ENCODE measurements at regions not wholly inside any gene's neighbourhood (a gene's known extent, or its start where the extent isn't known, plus 50 kb on each side); places are given as distances from the start of the nearest gene placed in this dataset.
"Not testable (repeated sequence)": the region's sequence is repeated elsewhere in the genome, so short reads cannot be mapped to it uniquely, and the experiment has no call there.

DNA sequence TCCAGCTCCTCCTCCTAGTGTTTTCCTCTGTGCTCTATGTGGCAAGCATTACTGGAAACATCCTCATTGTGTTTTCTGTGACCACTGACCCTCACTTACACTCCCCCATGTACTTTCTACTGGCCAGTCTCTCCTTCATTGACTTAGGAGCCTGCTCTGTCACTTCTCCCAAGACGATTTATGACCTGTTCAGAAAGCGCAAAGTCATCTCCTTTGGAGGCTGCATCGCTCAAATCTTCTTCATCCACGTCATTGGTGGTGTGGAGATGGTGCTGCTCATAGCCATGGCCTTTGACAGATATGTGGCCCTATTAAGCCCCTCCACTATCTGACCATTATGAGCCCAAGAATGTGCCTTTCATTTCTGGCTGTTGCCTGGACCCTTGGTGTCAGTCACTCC is 64.0 kb downstream of the OR4F15 start:
- not testable (repeated sequence) for H3K27me3 ChIP-seq (ENCODE audit: control insufficient read depth in 3 of 3, insufficient read depth in 3 of 3, low read length in 3 of 3); H3K27ac ChIP-seq (ENCODE audit: low read depth, low read length); H3K36me3 ChIP-seq (ENCODE audit: control insufficient read depth in 3 of 3, insufficient read depth in 3 of 3, low read length in 3 of 3); H3K9me3 ChIP-seq (ENCODE audit: control insufficient read depth in 3 of 3, low read length in 3 of 3); H3K4me1 ChIP-seq (ENCODE audit: control insufficient read depth in 3 of 3, insufficient read depth in 3 of 3, low read length in 3 of 3); H3K4me3 ChIP-seq (ENCODE audit: low read length in 3 of 3); H3K9ac ChIP-seq (ENCODE audit: low read depth in 1 of 3, low read length in 3 of 3)

DNA sequence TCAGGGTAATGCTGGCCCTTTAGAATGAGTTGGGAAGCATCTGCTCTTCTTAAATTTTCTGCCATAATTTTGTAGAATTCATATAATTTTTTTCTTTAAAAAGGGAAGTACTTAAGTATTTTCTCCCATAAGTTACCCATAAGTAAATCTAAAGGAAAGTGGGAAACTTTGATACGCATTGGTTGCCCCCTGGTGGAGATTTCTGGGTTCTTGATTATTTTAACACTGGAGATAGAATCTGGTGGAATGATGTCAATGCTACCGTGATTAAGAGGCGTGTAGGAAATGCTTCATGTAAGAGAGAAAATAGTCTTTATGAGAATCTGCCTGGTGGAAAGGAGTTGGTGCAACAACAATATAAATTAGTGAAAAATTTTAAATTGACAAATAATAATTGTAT is 65.6 kb downstream of the OR4F15 start:
- not testable (repeated sequence) for H3K27me3 ChIP-seq (ENCODE audit: control insufficient read depth in 3 of 3, insufficient read depth in 3 of 3, low read length in 3 of 3); H3K27ac ChIP-seq (ENCODE audit: low read depth, low read length); H3K4me1 ChIP-seq (ENCODE audit: control insufficient read depth in 3 of 3, insufficient read depth in 3 of 3, low read length in 3 of 3); H3K9ac ChIP-seq (ENCODE audit: low read depth in 1 of 3, low read length in 3 of 3); H3K4me3 ChIP-seq (ENCODE audit: low read length in 3 of 3); H3K36me3 ChIP-seq (ENCODE audit: control insufficient read depth in 3 of 3, insufficient read depth in 3 of 3, low read length in 3 of 3); H3K9me3 ChIP-seq (ENCODE audit: control insufficient read depth in 3 of 3, low read length in 3 of 3)

DNA sequence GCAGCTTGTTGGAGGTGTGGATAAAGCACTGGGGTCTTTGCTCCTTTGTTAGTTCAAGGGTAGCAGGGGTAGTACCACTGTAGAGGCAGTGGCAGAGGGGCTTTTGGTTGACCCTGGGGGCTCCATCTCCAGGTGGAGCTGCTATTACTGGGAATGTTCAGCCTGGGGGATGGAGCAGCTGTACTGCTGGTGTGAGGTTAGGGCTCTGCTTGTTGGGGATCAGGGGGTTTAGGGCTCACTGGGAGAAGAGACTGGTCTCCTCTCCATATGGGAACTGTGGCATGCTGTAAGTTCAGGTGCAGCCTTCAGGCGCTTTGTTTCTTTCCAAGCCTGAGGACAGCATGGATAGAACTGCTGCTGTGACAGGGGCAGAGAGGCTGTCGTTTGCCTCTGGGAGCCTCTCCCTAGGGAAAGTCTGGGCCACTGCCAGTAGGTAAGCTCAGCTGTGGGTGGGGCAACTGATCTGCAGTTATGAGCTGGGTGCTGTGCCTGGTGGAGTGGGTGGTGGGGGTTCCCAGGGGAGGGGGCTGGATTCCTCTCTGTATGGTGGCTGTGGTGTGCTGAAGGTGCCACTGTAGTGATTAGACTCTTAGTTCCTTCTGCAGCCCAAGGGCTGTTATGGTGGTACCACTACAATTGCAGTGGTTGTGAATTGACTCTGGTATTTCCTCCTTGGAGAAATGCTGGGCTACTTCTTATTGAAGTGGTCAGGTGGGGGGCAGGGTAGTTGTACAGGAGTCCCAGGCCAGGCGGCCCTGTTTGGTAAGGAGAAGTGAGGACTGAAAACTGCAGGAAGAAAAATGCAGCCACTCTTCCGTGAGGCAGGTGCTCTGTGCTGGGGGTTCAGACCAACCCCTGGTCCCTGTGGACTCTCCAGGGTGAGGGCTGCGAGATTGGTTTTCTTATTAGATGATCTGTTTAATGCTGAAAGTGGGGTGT is 100.6 kb downstream of the OR4F15 start:
- H3K27me3 ChIP-seq (ENCODE audit: control insufficient read depth in 3 of 3, insufficient read depth in 3 of 3, low read length in 3 of 3); H3K4me3 ChIP-seq (ENCODE audit: low read length in 3 of 3); H3K9ac ChIP-seq (ENCODE audit: low read depth in 1 of 3, low read length in 3 of 3); H3K9me3 ChIP-seq (ENCODE audit: control insufficient read depth in 3 of 3, low read length in 3 of 3); H3K27ac ChIP-seq (ENCODE audit: low read depth, low read length); H3K36me3 ChIP-seq (ENCODE audit: control insufficient read depth in 3 of 3, insufficient read depth in 3 of 3, low read length in 3 of 3); H3K4me1 ChIP-seq (ENCODE audit: control insufficient read depth in 3 of 3, insufficient read depth in 3 of 3, low read length in 3 of 3): not testable (repeated sequence)

DNA sequence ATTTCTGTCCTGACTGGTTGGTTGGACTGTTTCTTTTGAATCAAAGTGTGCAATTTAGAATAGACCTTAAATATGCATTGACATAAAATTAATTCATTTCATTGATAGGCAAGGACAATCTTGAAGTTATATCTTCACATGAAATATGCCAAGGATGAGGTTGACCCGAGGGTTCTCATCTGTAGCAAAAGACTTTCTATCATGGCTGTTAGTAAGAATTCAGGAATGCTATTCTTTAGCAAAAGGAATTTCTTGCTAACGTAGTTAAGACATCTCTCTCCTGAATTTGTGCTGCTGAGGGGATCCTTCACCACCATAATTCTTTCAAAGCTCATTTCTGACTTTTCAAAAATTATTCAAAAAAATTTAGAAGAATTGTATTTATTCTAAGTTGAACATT is 112.6 kb downstream of the OR4F15 start:
- not testable (repeated sequence) for H3K27me3 ChIP-seq (ENCODE audit: control insufficient read depth in 3 of 3, insufficient read depth in 3 of 3, low read length in 3 of 3); H3K36me3 ChIP-seq (ENCODE audit: control insufficient read depth in 3 of 3, insufficient read depth in 3 of 3, low read length in 3 of 3); H3K4me3 ChIP-seq (ENCODE audit: low read length in 3 of 3); H3K9ac ChIP-seq (ENCODE audit: low read depth in 1 of 3, low read length in 3 of 3); H3K27ac ChIP-seq (ENCODE audit: low read depth, low read length); H3K9me3 ChIP-seq (ENCODE audit: control insufficient read depth in 3 of 3, low read length in 3 of 3); H3K4me1 ChIP-seq (ENCODE audit: control insufficient read depth in 3 of 3, insufficient read depth in 3 of 3, low read length in 3 of 3)

DNA sequence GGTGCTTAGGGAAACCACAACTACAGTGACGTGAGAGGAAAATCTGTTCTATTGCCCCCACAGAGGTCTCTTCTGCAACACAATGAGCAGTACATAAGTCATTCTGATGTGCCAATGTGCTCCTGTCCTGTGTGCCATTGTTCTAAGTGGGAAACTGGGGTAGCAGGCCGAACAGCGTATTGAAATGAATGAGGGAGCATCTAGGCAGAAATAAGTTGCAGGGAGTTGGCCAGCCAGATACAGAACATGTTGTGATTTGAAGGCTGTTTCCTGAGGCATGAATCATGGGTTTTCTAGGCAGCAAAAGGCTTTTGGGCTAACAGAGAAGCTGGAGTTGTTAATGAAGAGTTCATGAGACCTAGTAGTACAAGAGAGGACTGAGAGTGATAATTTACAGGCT is 122.5 kb downstream of the OR4F15 start:
- H3K4me1 ChIP-seq (ENCODE audit: control insufficient read depth in 3 of 3, insufficient read depth in 3 of 3, low read length in 3 of 3); H3K9me3 ChIP-seq (ENCODE audit: control insufficient read depth in 3 of 3, low read length in 3 of 3); H3K27me3 ChIP-seq (ENCODE audit: control insufficient read depth in 3 of 3, insufficient read depth in 3 of 3, low read length in 3 of 3); H3K36me3 ChIP-seq (ENCODE audit: control insufficient read depth in 3 of 3, insufficient read depth in 3 of 3, low read length in 3 of 3); H3K9ac ChIP-seq (ENCODE audit: low read depth in 1 of 3, low read length in 3 of 3); H3K4me3 ChIP-seq (ENCODE audit: low read length in 3 of 3); H3K27ac ChIP-seq (ENCODE audit: low read depth, low read length): not testable (repeated sequence)

DNA sequence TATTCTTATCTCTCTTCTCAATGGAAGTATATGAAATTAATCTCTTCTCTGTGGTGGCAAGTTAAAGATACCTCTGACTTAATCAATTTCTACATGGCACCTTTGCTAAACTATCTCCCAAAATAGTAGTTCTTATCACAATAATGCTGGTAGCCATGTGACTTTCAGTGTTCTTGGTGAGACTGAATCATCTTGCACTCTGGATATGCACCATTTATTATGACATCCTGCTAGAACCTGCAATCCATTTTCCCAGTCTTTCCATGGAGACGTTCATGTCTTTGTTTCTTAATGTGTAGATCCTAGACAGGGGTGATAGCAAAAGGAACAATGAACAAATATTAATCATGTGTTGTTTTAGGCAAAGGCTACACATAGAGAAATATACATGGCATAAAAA is 125.4 kb downstream of the OR4F15 start:
- H3K36me3 ChIP-seq (ENCODE audit: control insufficient read depth in 3 of 3, insufficient read depth in 3 of 3, low read length in 3 of 3); H3K27me3 ChIP-seq (ENCODE audit: control insufficient read depth in 3 of 3, insufficient read depth in 3 of 3, low read length in 3 of 3); H3K4me1 ChIP-seq (ENCODE audit: control insufficient read depth in 3 of 3, insufficient read depth in 3 of 3, low read length in 3 of 3); H3K4me3 ChIP-seq (ENCODE audit: low read length in 3 of 3); H3K9ac ChIP-seq (ENCODE audit: low read depth in 1 of 3, low read length in 3 of 3); H3K9me3 ChIP-seq (ENCODE audit: control insufficient read depth in 3 of 3, low read length in 3 of 3); H3K27ac ChIP-seq (ENCODE audit: low read depth, low read length): not testable (repeated sequence)

DNA sequence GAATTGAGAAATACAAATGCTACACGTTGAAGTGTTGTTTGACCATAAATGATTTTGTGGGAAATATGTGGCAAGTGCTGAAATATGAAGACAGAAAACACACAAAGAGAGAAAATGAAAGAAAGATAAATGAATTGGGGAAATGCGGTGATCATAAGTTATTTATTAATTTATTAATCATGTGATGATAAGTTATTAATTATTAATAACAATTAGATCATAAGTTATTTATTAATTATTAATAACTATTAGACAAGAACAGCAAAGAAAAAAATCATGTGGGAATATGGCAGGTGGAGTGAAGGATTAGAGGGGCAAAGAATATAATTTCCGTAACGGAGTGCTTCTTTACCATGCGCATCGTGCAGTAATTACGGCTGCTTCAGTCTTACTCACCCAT is 126.6 kb downstream of the OR4F15 start:
- not testable (repeated sequence) for H3K27me3 ChIP-seq (ENCODE audit: control insufficient read depth in 3 of 3, insufficient read depth in 3 of 3, low read length in 3 of 3); H3K27ac ChIP-seq (ENCODE audit: low read depth, low read length); H3K4me3 ChIP-seq (ENCODE audit: low read length in 3 of 3); H3K9me3 ChIP-seq (ENCODE audit: control insufficient read depth in 3 of 3, low read length in 3 of 3); H3K9ac ChIP-seq (ENCODE audit: low read depth in 1 of 3, low read length in 3 of 3); H3K36me3 ChIP-seq (ENCODE audit: control insufficient read depth in 3 of 3, insufficient read depth in 3 of 3, low read length in 3 of 3); H3K4me1 ChIP-seq (ENCODE audit: control insufficient read depth in 3 of 3, insufficient read depth in 3 of 3, low read length in 3 of 3)

DNA sequence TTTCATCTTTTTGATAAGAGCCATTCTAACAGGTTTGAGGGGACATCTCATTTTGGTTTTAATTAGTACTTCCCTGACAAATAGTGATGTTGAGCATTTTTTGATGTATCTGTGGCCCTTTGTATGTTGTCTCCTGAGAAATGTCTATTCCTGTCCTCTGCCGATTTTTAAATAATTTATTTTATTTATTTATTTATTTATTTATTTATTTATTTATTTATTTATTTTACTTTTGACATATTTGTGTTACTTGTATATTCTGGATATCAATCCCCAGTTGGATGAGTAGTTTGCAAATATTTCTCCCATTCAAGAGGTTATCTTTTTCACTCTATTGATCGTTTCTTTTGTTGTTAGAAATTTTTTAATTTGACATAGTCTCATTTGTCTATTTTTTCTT is 133.9 kb downstream of the OR4F15 start:
- H3K4me1 ChIP-seq (ENCODE audit: control insufficient read depth in 3 of 3, insufficient read depth in 3 of 3, low read length in 3 of 3); H3K9ac ChIP-seq (ENCODE audit: low read depth in 1 of 3, low read length in 3 of 3); H3K36me3 ChIP-seq (ENCODE audit: control insufficient read depth in 3 of 3, insufficient read depth in 3 of 3, low read length in 3 of 3); H3K4me3 ChIP-seq (ENCODE audit: low read length in 3 of 3); H3K27me3 ChIP-seq (ENCODE audit: control insufficient read depth in 3 of 3, insufficient read depth in 3 of 3, low read length in 3 of 3); H3K9me3 ChIP-seq (ENCODE audit: control insufficient read depth in 3 of 3, low read length in 3 of 3); H3K27ac ChIP-seq (ENCODE audit: low read depth, low read length): not testable (repeated sequence)

DNA sequence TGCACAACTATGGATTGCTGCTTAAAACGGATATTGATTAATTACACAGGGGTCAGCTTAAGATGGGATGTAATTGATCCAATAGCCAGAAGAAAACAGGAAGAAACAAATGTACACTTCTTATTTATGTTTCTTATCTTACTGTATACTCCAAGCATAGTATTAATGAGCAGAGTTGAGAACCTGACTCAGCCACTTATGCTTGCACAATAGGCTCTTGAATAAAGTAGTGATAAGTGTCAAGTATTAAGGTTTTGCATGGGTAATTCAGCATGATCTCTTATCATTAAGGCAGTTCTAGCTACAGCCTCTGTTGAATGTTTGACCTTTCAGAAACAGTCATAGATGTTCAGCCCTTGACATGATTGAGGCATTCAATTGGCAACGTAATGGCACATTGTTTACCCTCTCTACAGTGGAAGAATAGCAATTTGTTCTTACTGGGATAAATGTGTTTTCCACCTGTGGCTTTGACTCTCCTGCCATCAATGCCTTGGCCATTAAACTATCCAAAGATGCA is 136.5 kb downstream of the OR4F15 start:
- not testable (repeated sequence) for H3K36me3 ChIP-seq (ENCODE audit: control insufficient read depth in 3 of 3, insufficient read depth in 3 of 3, low read length in 3 of 3)

DNA sequence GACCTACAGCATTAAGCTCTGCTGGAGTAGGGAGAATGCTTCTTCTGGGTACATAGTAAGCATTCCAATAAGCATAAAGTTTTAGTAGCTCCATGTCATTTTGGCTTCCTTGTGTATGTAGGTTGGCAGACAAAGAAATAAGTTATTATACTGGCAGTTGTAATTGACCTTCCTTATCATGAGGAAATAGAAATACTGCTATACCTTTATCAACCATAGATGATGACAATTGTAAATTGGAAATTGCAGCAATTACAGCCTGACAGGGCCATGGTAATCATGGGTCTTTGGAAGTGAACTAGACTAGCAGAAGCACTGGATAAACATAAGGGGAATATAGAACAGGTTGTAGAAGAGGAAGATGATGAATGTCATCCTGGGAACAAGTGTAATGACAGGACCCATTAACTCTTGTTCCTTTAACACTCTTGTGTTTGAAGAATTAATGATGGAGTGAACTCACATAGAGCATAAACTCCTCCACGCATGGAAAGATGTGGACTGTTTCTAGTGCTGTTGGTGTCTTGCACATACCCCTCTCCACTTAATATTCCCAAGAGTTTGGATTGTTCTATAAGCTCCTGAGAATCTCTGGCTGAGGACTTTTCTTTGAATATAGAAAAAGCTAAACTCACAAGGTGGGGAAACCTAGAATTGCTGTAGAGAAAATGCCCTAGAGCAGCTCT is 137.5 kb downstream of the OR4F15 start:
- H3K36me3 ChIP-seq (ENCODE audit: control insufficient read depth in 3 of 3, insufficient read depth in 3 of 3, low read length in 3 of 3); H3K4me1 ChIP-seq (ENCODE audit: control insufficient read depth in 3 of 3, insufficient read depth in 3 of 3, low read length in 3 of 3); H3K27ac ChIP-seq (ENCODE audit: low read depth, low read length); H3K27me3 ChIP-seq (ENCODE audit: control insufficient read depth in 3 of 3, insufficient read depth in 3 of 3, low read length in 3 of 3); H3K4me3 ChIP-seq (ENCODE audit: low read length in 3 of 3); H3K9me3 ChIP-seq (ENCODE audit: control insufficient read depth in 3 of 3, low read length in 3 of 3); H3K9ac ChIP-seq (ENCODE audit: low read depth in 1 of 3, low read length in 3 of 3): not testable (repeated sequence)

More for the DNA sequence above, 136.5 kb downstream of the OR4F15 start:
- H3K4me3 ChIP-seq (ENCODE audit: low read length in 3 of 3); H3K9ac ChIP-seq (ENCODE audit: low read depth in 1 of 3, low read length in 3 of 3); H3K27ac ChIP-seq (ENCODE audit: low read depth, low read length); H3K4me1 ChIP-seq (ENCODE audit: control insufficient read depth in 3 of 3, insufficient read depth in 3 of 3, low read length in 3 of 3); H3K27me3 ChIP-seq (ENCODE audit: control insufficient read depth in 3 of 3, insufficient read depth in 3 of 3, low read length in 3 of 3); H3K9me3 ChIP-seq (ENCODE audit: control insufficient read depth in 3 of 3, low read length in 3 of 3): not testable (repeated sequence)

All from skeletal muscle tissue (tissue), 3 donors.